Jurkat, Clone E6-1 (cell line): ENCODE measurements at regions not wholly inside any gene's neighbourhood (a gene's known extent, or its start where the extent isn't known, plus 50 kb on each side); places are given as distances from the start of the nearest gene placed in this dataset.
A peak's percentile ranks its signal among the peaks of the same experiment; 100 is the strongest.
"Not testable (repeated sequence)": the region's sequence is repeated elsewhere in the genome, so short reads cannot be mapped to it uniquely, and the experiment has no call there.

ENCODE experiments used
- DNase-seq: peaks from one replicate; pipeline ENCODE4 v3.0.0-alpha.2; 2011; ENCODE audit warnings: low read depth, low spot score
- H3K4me3 ChIP-seq: 2 replicates; pipeline ENCODE4 v1.5.1; 2011; ENCODE audit warnings: mild to moderate bottlenecking, low read length, control low read depth, moderate library complexity

DNA sequence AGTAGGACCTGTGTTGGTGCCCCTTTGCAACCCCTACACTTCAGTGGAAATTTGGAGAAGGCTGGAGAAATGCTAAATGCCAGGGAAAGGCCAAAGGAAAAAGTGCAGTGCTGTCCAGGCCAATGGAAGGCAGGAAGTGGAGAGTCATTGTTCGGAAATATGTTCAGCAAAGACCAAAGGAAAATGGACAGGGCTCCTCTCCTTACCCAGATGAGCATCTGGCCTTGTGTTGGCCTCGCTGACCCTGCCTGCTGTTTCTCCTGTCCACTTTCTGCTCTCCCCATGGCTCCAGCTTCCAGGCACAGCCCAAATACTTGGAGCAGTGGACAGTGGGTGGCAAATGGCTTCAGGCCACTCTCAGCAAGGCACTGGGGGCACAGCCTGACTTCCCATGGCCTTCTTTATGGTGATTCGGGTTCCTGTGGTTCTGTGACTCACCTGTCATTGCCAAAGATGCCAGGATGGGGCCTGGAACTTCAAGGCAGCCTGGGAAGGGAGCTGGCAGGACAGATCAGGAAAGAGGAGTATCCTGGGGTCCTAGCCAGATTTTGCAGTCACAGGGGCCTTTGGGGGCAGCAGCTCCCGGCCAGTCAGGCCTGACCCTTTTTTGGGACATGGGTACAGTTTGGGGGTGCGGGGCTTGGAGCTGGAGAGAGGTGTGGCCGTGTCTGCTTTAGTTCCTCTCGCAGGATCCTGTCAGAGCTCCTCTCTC lies 190.9 kb upstream of the SLC24A3 start:
- DNase-seq, result no peak
- no peak overlapping the region for H3K4me3 ChIP-seq

- DNase-seq, result no peak
- H3K4me3 ChIP-seq, result no peak overlapping the region
Observed at GRCh38 chr20:19022118-19022575, 190.3 kb upstream of the SLC24A3 start.

GRCh38 chr20:19022791-19023448 lies 189.5 kb upstream of the SLC24A3 start:
- no peak for DNase-seq
- no peak overlapping the region for H3K4me3 ChIP-seq

DNA sequence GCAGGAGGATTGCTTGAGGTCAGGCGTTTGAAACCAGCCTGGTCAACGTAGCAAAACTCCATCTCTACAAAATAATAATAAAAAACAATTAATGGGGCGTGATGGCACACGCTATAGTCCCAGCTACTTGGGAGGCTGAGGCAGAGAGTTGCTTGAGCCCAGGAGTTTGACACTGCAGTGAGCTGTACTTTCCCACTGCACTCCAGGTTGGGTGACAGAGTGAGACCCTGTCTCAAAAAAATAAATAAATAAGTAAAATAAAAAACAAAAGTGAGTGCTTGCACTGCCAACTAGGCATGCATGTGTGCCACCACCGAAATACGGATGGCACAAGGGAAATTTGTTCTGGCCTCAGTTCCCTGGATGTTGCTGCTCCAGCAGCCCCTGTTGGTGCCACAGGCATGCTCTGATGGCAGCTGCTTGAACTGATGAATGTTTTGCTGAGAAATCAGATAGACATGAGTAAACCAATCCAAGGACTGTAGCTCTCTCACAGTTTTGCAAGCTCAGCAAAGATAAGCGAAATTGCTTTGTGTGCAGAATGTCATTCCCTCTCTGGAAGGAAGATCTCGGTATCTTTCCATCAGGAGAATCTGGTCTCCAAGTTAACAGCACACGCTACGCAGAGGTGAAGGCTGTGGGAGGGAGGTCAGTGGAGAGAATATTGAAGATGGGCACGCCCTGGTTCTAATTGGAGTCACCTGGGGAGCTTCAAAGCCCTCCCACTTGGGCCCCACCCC lies 188.0 kb upstream of the SLC24A3 start:
- H3K4me3 ChIP-seq, result no peak overlapping the region
- no peak for DNase-seq

- no peak for DNase-seq
- H3K4me3 ChIP-seq, result no peak overlapping the region
Observed at GRCh38 chr20:19025430-19026120, 186.9 kb upstream of the SLC24A3 start.

DNA sequence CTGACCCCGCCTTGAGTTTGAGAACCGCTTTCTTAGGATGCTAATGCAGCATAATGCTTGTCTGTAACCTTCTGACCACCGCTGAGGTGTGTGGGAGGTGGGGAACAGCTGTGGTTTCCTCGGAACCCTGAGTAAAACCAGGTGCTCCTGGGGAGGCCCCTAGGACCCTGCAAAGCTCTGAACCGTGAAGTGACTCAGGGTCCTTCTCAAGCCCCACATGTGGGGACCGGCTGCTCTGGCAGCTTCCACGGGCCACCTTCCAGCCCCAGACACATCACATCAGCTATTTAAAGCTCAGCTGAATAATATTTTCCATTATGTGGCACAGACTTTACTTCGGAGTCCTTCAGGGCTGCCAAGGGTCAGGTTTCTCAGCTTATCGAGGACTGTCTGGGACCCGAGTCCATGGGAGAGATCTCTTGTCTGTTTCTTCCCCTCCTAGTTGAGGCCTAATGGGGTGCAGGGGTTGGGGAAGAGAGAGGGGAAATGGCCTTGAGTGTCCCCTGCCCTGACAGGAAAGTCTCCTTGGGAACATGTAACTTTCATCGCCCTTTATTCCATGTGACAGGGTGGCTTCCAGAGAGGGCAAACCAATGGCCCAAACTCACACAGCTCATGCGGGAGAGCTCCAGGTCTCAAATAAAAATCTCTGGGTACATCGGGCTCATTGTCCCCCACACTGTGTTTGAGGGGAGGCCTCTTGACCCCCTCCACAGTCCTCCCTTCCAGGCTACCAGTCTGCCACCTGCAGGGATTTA lies 186.1 kb upstream of the SLC24A3 start:
- H3K4me3 ChIP-seq, result no peak overlapping the region
- DNase-seq, result no peak

GRCh38 chr20:19026901-19027644 lies 185.4 kb upstream of the SLC24A3 start:
- DNase-seq, result no peak
- H3K4me3 ChIP-seq, result no peak overlapping the region

GRCh38 chr20:19027971-19028370 lies 184.5 kb upstream of the SLC24A3 start:
- no peak for DNase-seq

GRCh38 chr20:19041787-19042186 lies 170.7 kb upstream of the SLC24A3 start:
- H3K4me3 ChIP-seq, result no peak overlapping the region
- no peak for DNase-seq

More at GRCh38 chr20:19027971-19028370, 184.5 kb upstream of the SLC24A3 start:
- H3K4me3 ChIP-seq, result no peak overlapping the region

DNA sequence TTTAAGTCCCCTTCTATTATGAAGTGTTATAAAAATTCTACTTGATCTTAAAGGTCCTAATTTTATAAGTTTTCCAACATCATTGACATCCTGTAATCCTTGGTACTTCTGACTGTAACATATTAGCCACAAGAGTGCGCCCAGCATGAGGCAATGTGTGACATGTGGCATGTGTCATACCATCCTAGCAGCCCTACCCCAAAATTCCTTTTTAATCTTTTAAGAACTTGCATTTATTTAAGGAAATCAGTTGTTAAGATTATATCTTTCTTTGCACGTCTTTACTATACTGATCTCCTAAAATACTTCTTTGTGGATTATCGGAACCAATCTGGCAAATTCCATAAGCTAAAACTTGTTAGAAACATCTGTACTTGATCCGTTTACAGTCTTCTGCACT lies 167.1 kb upstream of the SLC24A3 start:
- H3K4me3 ChIP-seq, result no peak overlapping the region
- no peak for DNase-seq

DNA sequence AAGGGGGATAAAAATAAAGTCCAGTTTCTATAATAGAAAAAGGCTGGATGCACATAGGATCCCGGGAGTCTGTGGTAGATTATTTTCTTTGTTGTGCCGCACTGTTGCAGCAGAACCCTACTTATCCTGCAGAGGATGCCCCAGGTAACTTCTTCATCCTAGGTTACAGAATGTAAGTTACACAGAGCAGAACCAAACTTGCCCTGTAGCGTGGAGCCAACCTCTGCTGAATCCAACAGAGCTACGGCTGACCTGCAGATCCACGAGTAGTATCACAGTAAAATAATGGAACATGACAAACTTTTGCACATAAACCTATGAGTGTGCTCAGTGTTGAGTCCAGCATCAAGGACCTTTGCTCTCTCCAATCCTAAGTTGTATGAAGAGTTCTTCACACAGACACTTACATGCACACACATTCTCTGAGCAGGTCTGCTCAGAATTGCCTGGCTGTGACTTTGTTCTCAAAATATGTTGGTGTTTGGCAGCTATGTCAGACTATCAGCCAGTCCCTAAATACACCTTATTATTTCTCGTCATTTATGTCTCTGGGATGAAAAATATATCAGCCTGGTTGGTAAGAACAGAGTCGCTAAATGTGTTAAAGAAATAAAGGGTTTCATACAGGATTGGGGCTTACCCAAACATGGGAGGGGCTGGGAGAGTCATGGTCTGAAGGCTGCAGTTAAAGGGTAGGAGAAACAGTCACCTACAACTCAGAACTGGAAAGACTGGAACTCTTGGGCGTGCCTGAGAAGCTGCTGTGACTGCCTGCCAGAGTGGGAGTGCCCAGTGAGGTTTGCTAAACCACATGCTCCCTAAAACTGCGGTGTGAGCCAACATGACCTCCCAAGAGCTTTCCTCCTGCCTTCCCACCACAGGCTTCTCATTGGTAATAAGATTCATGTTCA lies 165.1 kb upstream of the SLC24A3 start:
- no peak overlapping the region for H3K4me3 ChIP-seq
- no peak for DNase-seq

DNA sequence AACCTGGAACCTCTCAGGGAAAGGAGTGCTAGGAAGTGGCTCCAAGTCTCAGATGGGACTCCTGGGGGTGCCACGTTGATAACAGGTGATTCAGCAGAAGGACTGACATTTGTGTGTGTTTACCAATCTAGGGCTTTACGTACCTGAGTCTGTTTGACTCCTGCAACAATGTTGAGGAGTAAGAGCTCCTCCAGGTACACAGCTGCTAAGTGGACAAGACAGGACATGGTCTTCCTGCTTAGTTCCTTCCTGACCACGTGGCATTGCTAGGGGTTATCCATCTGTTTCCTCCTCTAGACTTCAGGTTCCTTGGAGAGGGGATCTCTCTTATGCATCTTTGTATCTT lies 164.5 kb upstream of the SLC24A3 start:
- no peak overlapping the region for H3K4me3 ChIP-seq
- DNase-seq, result no peak

DNA sequence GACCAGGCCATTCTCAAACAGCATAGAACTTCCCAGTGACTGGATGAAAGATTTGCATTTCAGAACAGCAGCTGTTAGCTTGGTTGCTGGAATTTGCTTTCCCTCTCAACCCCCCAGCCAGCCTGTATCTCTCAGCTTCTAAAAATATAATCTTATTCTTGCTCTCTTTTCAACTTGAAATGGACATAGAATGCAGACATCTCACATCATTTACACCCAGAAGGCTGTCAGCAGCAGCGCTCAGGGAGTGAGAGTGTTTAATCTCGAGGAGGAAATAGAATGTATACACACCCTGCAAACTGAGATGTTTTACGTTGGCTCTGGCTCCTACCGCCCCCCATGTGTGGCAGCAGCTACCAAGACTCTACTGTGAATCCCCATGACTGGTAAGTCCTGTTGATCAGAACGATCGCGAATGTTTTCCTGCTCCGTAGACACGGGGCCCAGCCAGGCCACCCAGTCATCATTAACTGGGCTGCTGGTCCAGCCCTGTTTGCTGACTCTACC lies 163.4 kb upstream of the SLC24A3 start:
- DNase-seq, result no peak
- no peak overlapping the region for H3K4me3 ChIP-seq

DNA sequence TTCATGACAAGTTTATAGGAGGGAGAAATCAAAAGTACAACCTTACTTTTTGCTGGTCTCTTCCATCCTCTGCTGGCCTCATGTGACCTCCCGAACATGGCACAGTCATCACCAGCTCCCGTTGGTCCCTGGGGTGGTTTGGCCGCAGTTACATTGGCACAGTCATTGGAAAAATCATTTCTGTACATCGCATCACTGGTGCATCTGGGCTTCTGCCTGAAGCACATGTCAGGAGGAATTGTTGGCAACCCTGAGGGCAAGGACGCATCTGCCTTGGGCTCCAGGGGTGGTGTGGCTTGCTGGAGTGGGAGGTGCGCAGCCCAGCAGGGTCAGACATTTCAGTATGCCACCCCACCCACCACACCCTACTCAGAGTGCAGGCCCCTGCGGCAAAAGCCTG lies 162.9 kb upstream of the SLC24A3 start:
- no peak overlapping the region for H3K4me3 ChIP-seq
- no peak for DNase-seq

GRCh38 chr20:19056909-19057308 lies 155.5 kb upstream of the SLC24A3 start:
- DNase-seq, result peak; percentile 14
- H3K4me3 ChIP-seq, result no peak overlapping the region

GRCh38 chr20:19064788-19065187 lies 147.7 kb upstream of the SLC24A3 start:
- DNase-seq, H3K4me3 ChIP-seq: not testable (repeated sequence)

DNA sequence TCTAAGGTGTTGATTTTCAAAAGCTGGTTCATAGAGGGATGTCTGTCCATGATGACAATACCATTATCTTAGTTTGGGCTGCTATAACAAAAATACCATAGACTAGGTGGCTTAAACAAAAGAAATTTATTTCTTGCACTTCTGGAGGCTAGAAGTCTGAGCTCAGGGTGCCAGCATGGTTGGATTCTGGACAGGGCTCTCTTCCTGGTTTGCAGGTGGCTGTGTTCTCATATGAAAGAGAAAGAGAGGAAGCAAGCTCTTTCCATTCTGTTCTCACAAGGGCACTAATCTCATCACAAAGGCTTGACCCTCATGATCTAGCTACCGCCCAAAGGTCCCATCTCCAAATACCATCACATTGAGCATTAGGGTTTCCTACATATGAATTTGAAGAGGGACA lies 144.5 kb upstream of the SLC24A3 start:
- no peak overlapping the region for H3K4me3 ChIP-seq
- no peak for DNase-seq
